ENCODE measurements at regions not wholly inside any gene's neighbourhood (a gene's known extent, or its start where the extent isn't known, plus 50 kb on each side); places are given as distances from the start of the nearest gene placed in this dataset.

GRCh38 chr6:105968603-105969333 lies 117.4 kb upstream of the PRDM1 start:
- no peaks in the 10 kb centered on the region for H3K4me1 Mint-ChIP-seq
- H3K27me3 Mint-ChIP-seq = peaks cover 31% of the 10 kb centered on the region
- no peak for DNase-seq
- no peak overlapping the region for H3K27ac Mint-ChIP-seq
- POLR2A ChIA-PET = no interaction called here
- peaks cover 10% of the 10 kb centered on the region for H3K36me3 Mint-ChIP-seq
- H3K4me3 Mint-ChIP-seq = no peak overlapping the region
- H3K9me3 Mint-ChIP-seq = peaks cover 24% of the 10 kb centered on the region
- no peak for ATAC-seq (ENCODE audit: low read depth)

GRCh38 chr6:105967917-105968602 lies 118.1 kb upstream of the PRDM1 start:
- ATAC-seq (ENCODE audit: low read depth) = no peak
- Mint-ChIP-seq H3K27ac (no peak overlapping the region), H3K36me3 (peaks cover 7% of the 10 kb centered on the region), H3K4me1 (no peaks in the 10 kb centered on the region), H3K9me3 (peaks cover 18% of the 10 kb centered on the region), H3K27me3 (peaks cover 25% of the 10 kb centered on the region), H3K4me3 (no peak overlapping the region)
- DNase-seq = no peak
- POLR2A ChIA-PET = no interaction called here

GRCh38 chr6:105966481-105966880 lies 119.7 kb upstream of the PRDM1 start:
- no peak overlapping the region for H3K4me3 Mint-ChIP-seq
- H3K9me3 Mint-ChIP-seq = peaks cover 8% of the 10 kb centered on the region
- no peak for ATAC-seq (ENCODE audit: low read depth)
- H3K36me3 Mint-ChIP-seq = peaks cover 2% of the 10 kb centered on the region
- peaks cover 22% of the 10 kb centered on the region for H3K27me3 Mint-ChIP-seq
- POLR2A ChIA-PET = no interaction called here
- no peaks in the 10 kb centered on the region for H3K4me1 Mint-ChIP-seq
- DNase-seq = no peak
- H3K27ac Mint-ChIP-seq = no peak overlapping the region

GRCh38 chr6:105964979-105965760 lies 121.0 kb upstream of the PRDM1 start:
- Mint-ChIP-seq H3K27ac (no peak overlapping the region), H3K36me3 (no peaks in the 10 kb centered on the region), H3K27me3 (peaks cover 21% of the 10 kb centered on the region), H3K9me3 (peaks cover 5% of the 10 kb centered on the region), H3K4me1 (no peaks in the 10 kb centered on the region), H3K4me3 (no peak overlapping the region)
- no peak for DNase-seq
- POLR2A ChIA-PET = interaction anchor here (0.6 to 1.1 kb wide), 2 partner anchors 28 to 587 kb away, joined by 3 to 4 read pairs; no protein-coding TSS in a partner anchor
- ATAC-seq (ENCODE audit: low read depth) = no peak

GRCh38 chr6:105954148-105954547 lies 132.0 kb upstream of the PRDM1 start:
- Mint-ChIP-seq H3K4me3 (no peak overlapping the region), H3K36me3 (no peaks in the 10 kb centered on the region), H3K27ac (no peak overlapping the region), H3K4me1 (peaks cover 2% of the 10 kb centered on the region), H3K9me3 (peaks cover 1% of the 10 kb centered on the region), H3K27me3 (peaks cover 11% of the 10 kb centered on the region)
- no peak for ATAC-seq (ENCODE audit: low read depth)
- POLR2A ChIA-PET = no interaction called here
- DNase-seq = no peak

GRCh38 chr6:105952772-105953690 lies 133.1 kb upstream of the PRDM1 start:
- POLR2A ChIA-PET = no interaction called here
- H3K4me3 Mint-ChIP-seq = no peak overlapping the region
- peaks cover 2% of the 10 kb centered on the region for H3K4me1 Mint-ChIP-seq
- ATAC-seq (ENCODE audit: low read depth) (no peak), DNase-seq (no peak)
- no peaks in the 10 kb centered on the region for H3K36me3 Mint-ChIP-seq
- H3K27ac Mint-ChIP-seq = no peak overlapping the region
- H3K27me3 Mint-ChIP-seq = peaks cover 11% of the 10 kb centered on the region
- H3K9me3 Mint-ChIP-seq = peaks cover 1% of the 10 kb centered on the region

GRCh38 chr6:105952326-105952725 lies 133.8 kb upstream of the PRDM1 start:
- DNase-seq = no peak

GRCh38 chr6:105951322-105951721 lies 134.8 kb upstream of the PRDM1 start:
- Mint-ChIP-seq H3K4me1 (peaks cover 2% of the 10 kb centered on the region), H3K27ac (no peak overlapping the region), H3K36me3 (no peaks in the 10 kb centered on the region), H3K4me3 (no peak overlapping the region), H3K27me3 (peaks cover 8% of the 10 kb centered on the region), H3K9me3 (no peaks in the 10 kb centered on the region)
- DNase-seq (no peak), ATAC-seq (ENCODE audit: low read depth) (no peak)
- POLR2A ChIA-PET = no interaction called here

More at GRCh38 chr6:105952326-105952725, 133.8 kb upstream of the PRDM1 start:
- Mint-ChIP-seq H3K36me3 (no peaks in the 10 kb centered on the region), H3K27ac (no peak overlapping the region), H3K4me1 (peaks cover 2% of the 10 kb centered on the region), H3K27me3 (peaks cover 11% of the 10 kb centered on the region), H3K9me3 (peaks cover 1% of the 10 kb centered on the region), H3K4me3 (no peak overlapping the region)
- ATAC-seq (ENCODE audit: low read depth) = no peak
- POLR2A ChIA-PET = no interaction called here

- POLR2A ChIA-PET = interaction anchor here (0.6 kb wide), 1 partner anchor 9 kb away, joined by 3 read pairs; no protein-coding TSS in a partner anchor
- Mint-ChIP-seq H3K4me3 (no peak overlapping the region), H3K36me3 (no peaks in the 10 kb centered on the region), H3K27me3 (peaks cover 17% of the 10 kb centered on the region), H3K27ac (no peak overlapping the region), H3K4me1 (no peaks in the 10 kb centered on the region), H3K9me3 (no peaks in the 10 kb centered on the region)
- ATAC-seq (ENCODE audit: low read depth) = no peak
- no peak for DNase-seq
Measured at GRCh38 chr6:105949869-105950268, 136.3 kb upstream of the PRDM1 start.

GRCh38 chr6:105943514-105943913 lies 142.6 kb upstream of the PRDM1 start:
- peaks cover 38% of the 10 kb centered on the region for H3K27me3 Mint-ChIP-seq
- no peaks in the 10 kb centered on the region for H3K4me1 Mint-ChIP-seq
- no peaks in the 10 kb centered on the region for H3K36me3 Mint-ChIP-seq
- no peak overlapping the region for H3K27ac Mint-ChIP-seq
- ATAC-seq (ENCODE audit: low read depth) (no peak), DNase-seq (no peak)
- H3K4me3 Mint-ChIP-seq = no peak overlapping the region
- no peaks in the 10 kb centered on the region for H3K9me3 Mint-ChIP-seq
- POLR2A ChIA-PET = no interaction called here

- Mint-ChIP-seq H3K27ac (no peak overlapping the region), H3K9me3 (no peaks in the 10 kb centered on the region), H3K27me3 (peaks cover 42% of the 10 kb centered on the region), H3K4me1 (no peaks in the 10 kb centered on the region), H3K4me3 (no peak overlapping the region), H3K36me3 (no peaks in the 10 kb centered on the region)
- no peak for ATAC-seq (ENCODE audit: low read depth)
- no peak for DNase-seq
- POLR2A ChIA-PET = no interaction called here
Measured at GRCh38 chr6:105941621-105942412, 144.3 kb upstream of the PRDM1 start.

- H3K9me3 Mint-ChIP-seq = no peaks in the 10 kb centered on the region
- H3K36me3 Mint-ChIP-seq = no peaks in the 10 kb centered on the region
- no peak for DNase-seq
- POLR2A ChIA-PET = no interaction called here
- no peaks in the 10 kb centered on the region for H3K4me1 Mint-ChIP-seq
- peaks cover 43% of the 10 kb centered on the region for H3K27me3 Mint-ChIP-seq
- no peak overlapping the region for H3K4me3 Mint-ChIP-seq
- no peak overlapping the region for H3K27ac Mint-ChIP-seq
- no peak for ATAC-seq (ENCODE audit: low read depth)
Measured at GRCh38 chr6:105940990-105941389, 145.1 kb upstream of the PRDM1 start.
